ENCODE measurements at regions not wholly inside any gene's neighbourhood (a gene's known extent, or its start where the extent isn't known, plus 50 kb on each side); places are given as distances from the start of the nearest gene placed in this dataset.
"Not testable (repeated sequence)": the region's sequence is repeated elsewhere in the genome, so short reads cannot be mapped to it uniquely, and the experiment has no call there.

DNA sequence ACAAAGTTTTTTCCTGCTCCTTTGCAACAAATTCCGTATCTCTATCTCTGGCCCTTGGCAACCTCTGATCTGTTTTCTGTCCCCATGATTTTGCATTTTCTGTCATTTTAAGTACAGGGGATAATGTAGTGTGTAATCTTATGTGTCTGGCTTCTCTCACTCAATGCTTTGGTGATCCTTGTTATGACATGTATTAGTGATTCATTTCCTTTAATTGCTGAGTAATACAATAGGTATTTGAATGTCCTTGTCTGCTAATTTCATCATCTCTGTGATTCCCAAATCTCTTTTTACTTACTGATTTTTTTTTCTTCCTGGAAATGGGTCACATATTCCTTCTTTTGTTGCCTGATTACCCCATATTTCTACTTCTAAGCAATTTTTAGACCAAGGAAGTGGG is 1538.6 kb upstream of the PCDH10 start:
- TF ChIP-seq, protein P1, sequence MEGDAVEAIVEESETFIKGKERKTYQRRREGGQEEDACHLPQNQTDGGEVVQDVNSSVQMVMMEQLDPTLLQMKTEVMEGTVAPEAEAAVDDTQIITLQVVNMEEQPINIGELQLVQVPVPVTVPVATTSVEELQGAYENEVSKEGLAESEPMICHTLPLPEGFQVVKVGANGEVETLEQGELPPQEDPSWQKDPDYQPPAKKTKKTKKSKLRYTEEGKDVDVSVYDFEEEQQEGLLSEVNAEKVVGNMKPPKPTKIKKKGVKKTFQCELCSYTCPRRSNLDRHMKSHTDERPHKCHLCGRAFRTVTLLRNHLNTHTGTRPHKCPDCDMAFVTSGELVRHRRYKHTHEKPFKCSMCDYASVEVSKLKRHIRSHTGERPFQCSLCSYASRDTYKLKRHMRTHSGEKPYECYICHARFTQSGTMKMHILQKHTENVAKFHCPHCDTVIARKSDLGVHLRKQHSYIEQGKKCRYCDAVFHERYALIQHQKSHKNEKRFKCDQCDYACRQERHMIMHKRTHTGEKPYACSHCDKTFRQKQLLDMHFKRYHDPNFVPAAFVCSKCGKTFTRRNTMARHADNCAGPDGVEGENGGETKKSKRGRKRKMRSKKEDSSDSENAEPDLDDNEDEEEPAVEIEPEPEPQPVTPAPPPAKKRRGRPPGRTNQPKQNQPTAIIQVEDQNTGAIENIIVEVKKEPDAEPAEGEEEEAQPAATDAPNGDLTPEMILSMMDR (conservative IDR thresholded peaks at IDR 0.05 in 1 of 2, IDR thresholded peaks at IDR 0.05 in 1 of 2; ENCODE audit: low read depth in 1 of 2, low read length in 2 of 2): not testable (repeated sequence)
- not testable (repeated sequence) for TF ChIP-seq EZH2 (IDR thresholded peaks at IDR 0.05; ENCODE audit: low read length, missing control alignments)

Data from fibroblast of lung (primary cell).